Fibroblast of mammary gland (primary cell): ENCODE measurements at regions not wholly inside any gene's neighbourhood (a gene's known extent, or its start where the extent isn't known, plus 50 kb on each side); places are given as distances from the start of the nearest gene placed in this dataset.

Experiments
- DNase-seq: peaks from one replicate; pipeline ENCODE4 v3.0.0-alpha.2; 2010; ENCODE audit warnings: low read depth
- H3K4me3 ChIP-seq: 2 replicates; pipeline ENCODE4 v1.5.1; 2011; ENCODE audit warnings: low read depth, mild to moderate bottlenecking, low read length, moderate library complexity; ENCODE audit not compliant: control insufficient read depth
- TF ChIP-seq, protein P1 (sequence below): conservative IDR thresholded peaks from 2 replicates; pipeline ENCODE4 v1.5.1; 2011; ENCODE audit warnings: low read depth, low read length, inconsistent platforms; ENCODE audit not compliant: control insufficient read depth, insufficient read depth

DNA sequence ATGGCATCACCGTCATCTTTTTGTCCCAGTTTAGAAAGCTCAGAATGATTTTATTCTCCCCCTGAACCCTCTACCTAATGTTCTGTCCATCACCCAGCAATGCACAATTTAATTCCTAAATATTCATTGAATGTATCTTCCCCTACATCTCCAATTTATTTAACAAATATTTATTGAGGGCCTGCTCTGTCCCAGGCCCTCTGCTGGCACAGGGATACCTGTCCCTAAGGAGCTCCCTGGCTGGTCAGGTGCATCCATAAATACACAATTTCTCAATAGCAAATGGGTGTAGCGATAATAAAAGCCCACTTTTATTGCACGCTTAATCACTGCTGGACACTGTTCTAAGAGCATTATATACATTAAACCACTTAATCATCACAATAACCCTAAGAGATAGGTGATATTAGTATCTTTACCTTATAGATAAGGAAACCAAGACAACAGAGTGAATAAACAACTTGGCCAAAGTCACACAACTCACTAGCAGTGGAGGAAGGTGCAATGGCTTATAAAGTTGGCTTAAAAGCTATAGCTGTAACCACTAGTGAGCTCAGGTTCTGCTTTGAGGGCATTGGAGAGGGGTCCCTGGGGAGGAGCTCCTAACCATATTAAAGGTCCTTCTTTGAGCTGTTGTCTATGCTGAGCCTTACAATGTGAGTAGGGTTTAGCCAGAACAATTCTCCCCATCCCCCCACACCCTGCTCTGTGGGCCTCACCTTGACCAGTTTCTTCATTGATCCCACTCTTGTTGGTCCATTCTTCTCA lies 126.3 kb upstream of the JUN start:
- TF ChIP-seq, protein P1, sequence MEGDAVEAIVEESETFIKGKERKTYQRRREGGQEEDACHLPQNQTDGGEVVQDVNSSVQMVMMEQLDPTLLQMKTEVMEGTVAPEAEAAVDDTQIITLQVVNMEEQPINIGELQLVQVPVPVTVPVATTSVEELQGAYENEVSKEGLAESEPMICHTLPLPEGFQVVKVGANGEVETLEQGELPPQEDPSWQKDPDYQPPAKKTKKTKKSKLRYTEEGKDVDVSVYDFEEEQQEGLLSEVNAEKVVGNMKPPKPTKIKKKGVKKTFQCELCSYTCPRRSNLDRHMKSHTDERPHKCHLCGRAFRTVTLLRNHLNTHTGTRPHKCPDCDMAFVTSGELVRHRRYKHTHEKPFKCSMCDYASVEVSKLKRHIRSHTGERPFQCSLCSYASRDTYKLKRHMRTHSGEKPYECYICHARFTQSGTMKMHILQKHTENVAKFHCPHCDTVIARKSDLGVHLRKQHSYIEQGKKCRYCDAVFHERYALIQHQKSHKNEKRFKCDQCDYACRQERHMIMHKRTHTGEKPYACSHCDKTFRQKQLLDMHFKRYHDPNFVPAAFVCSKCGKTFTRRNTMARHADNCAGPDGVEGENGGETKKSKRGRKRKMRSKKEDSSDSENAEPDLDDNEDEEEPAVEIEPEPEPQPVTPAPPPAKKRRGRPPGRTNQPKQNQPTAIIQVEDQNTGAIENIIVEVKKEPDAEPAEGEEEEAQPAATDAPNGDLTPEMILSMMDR, result no peak
- DNase-seq, result no peak
- H3K4me3 ChIP-seq, result no peak overlapping the region

DNA sequence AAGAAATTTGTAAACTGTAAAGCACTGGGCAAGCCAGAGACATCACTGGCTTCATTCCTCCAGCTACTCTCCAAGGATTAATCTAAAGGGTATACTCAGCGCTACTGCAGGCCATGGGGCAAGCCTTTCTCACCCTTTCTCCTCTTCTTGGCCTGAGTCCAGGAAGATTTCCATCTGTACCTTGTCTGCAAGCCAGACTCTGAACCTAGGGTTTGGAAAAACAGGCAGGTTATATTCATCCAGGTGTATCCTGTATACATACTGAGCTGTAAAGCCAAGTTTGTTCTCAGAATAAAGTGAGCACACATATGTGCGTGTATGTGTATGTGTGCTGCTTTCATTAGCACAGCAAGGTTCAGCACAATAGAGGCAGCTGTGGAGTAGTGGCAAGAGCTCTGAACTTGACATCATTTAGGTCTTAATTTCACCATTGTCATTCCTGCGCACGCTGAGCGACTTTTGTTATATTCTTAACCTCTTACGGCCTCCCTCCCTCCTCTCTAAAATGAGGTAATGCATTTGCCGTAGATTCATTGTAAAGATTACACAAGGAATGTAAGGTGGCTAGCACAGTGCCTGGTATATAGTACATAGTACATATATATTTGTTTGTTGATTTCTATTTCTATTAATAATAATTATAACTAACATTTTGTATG lies 128.1 kb upstream of the JUN start:
- TF ChIP-seq, protein P1, result no peak
- DNase-seq, result no peak
- no peak overlapping the region for H3K4me3 ChIP-seq

DNA sequence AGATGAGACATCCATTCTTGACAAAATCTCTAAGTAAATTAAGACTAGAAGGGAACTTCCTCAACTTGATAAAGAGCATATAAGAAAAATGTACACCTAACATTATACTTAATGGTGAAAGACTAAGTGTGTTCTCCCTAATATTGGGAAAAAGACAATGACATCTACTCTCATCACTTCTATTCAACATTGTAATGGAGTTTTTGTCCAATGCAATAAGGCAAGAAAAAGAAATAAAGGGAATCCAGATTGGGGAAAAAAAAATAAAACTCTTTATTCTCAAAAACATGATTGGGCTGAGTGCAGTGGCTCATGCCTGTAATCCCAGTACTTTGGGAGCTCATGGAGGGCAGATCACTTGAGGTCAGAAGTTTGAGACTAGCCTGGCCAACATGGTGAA lies 131.1 kb upstream of the JUN start:
- H3K4me3 ChIP-seq, result no peak overlapping the region
- no peak for DNase-seq
- TF ChIP-seq, protein P1, result no peak

DNA sequence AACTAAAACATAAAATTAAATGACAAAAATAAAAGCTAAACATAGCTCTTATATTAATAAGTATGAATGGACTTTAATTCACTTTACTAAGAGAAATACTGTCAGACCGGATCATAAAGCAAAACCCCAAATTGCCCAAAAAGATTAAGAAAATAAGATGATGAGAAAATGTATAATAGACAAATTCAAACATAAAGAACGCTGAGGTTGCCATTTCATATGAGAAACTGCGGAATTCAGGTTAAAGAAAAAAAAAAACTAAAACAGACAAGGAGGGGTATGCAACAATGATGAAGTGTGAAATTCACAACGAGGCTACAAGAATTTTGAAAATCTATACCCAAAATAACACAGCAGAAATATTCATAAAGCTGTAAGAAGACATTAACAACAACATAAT lies 133.6 kb upstream of the JUN start:
- no peak for DNase-seq
- TF ChIP-seq, protein P1, result no peak
- no peak overlapping the region for H3K4me3 ChIP-seq

DNA sequence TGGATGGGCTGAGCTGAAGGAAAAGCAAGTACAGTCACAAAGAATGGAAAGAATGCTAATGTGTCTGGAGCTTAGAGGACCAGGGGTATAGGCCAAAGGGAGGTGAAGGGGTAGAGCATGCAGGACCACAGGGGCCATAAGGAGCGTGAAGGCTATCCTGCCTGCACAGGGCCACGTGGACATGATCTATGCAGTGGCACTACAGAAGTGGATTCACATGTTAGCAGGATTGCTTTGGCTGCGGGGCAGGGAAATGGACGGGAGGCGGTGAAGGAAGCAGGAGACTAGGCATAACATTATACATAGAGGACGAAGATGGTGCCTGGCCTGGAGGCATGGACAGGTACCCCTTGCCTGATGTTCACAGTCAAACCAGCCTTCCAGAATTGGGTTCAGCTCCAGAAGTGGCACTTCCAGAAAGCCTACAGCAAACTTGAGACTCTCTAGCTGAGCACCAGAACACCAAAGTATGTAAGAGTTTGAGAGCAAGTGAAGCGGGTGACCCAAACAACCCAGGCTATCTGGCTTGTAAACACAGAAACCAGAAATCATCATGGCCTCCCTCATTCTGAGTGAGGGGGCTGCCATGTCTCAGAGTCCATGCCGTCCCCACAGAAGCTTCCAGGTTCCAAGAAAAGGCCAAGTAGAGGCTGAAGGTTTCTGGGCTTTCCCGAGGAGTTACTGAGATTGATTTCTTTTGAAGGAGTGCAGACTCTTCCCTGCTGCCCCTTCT lies 135.5 kb upstream of the JUN start:
- no peak overlapping the region for H3K4me3 ChIP-seq
- TF ChIP-seq, protein P1, result no peak
- DNase-seq, result no peak

DNA sequence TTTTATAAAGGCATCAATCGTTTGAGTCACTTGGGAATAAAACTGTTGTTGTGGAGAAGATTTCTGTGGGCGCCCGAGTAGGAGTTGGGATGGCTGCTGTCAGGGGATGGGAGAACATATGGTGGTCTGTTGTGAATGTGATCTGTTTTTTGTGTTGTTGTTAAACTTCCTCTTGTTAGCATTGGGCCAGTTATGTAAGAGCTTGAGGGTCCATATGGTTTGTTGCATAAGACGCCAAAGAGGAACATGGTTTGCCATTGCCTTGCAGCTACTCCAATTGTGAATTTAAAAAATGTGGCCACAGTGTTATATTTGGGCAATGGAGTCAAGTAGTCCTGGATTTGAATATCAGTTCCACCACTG lies 136.1 kb upstream of the JUN start:
- TF ChIP-seq, protein P1, result no peak
- DNase-seq, result no peak
- H3K4me3 ChIP-seq, result no peak overlapping the region
